ENCODE measurements at regions not wholly inside any gene's neighbourhood (a gene's known extent, or its start where the extent isn't known, plus 50 kb on each side); places are given as distances from the start of the nearest gene placed in this dataset.
"Not testable (repeated sequence)": the region's sequence is repeated elsewhere in the genome, so short reads cannot be mapped to it uniquely, and the experiment has no call there.

- DNase-seq (ENCODE audit: low spot score), result no peak
Measured at GRCh38 chr6:6978731-6979130, 129.0 kb upstream of the RREB1 start.

- no peak for DNase-seq (ENCODE audit: low spot score)
Measured at GRCh38 chr6:6980999-6981597, 126.7 kb upstream of the RREB1 start.

DNA sequence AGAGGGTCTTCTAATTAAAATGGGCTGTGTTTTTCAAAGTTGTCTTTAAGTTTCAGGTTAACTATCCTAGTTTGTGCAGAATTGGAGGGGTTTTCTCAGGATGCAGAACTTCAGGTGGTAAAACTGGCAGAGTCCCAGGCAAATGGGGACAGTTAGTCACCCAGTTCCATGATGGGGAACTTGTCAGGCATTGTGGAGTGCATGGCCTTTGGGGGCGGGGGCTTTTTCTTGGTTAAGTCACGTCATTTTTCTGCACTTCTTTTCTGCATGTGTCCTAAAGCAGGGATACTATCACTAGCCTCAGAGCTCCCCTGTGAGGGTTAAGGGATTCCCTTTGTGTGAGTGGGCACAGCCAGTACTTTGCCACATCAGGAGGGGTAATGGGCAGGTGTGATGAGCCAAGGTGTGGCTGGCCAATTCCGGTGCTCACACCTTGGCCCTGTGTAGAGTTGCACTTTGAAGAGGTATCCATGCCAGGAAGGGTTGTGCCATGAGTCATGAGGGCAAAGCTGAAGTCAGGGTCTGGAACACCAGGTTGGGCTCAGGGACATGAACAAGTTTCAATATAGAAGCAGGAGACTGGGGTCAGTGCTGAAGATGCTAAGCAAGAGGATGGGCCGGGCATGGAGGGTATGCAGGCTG, 126.0 kb upstream of the RREB1 start:
- DNase-seq (ENCODE audit: low spot score), result no peak

DNA sequence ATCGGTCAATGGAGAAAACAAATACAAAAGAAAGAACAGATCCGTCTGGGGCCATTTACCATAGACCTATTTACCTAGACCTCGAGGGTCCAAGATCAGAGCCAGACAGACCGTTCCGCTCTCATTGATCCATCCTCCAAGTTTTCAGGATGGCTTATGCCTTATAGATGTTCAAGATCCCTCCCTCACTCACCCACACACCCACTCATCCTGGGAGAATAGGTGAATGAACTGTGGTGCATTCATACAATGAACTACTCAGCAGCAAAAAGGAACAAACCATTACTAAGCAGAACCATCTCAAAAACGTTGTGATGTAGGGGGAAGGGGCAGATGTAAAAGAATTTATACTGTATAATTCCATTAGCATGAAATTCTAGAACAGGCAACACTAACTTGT, 125.1 kb upstream of the RREB1 start:
- DNase-seq (ENCODE audit: low spot score), result no peak

- DNase-seq (ENCODE audit: low spot score), result no peak
Measured at GRCh38 chr6:6984585-6985366, 123.0 kb upstream of the RREB1 start.

- no peak for DNase-seq (ENCODE audit: low spot score)
Measured at GRCh38 chr6:6986344-6986743, 121.4 kb upstream of the RREB1 start.

- no peak for DNase-seq (ENCODE audit: low spot score)
Measured at GRCh38 chr6:6987749-6988148, 120.0 kb upstream of the RREB1 start.

DNA sequence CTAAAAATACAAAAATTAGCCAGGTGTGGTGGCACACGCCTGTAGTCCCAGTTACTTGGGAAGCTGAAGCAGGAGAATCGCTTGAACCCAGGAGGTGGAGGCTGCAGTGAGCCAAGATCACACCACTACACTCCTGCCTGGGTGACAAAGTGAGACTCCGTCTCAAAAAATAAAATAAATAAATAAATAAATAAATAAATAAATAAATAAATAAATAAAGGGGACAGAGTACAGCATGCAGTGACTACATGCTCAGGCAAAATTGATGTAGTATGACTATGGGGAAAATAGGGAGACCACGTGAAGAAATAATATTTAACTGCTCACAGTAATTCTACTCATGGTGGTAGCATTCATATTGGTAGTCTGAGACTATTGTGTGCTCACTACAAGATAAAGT, 117.7 kb upstream of the RREB1 start:
- DNase-seq (ENCODE audit: low spot score), result not testable (repeated sequence)

- no peak for DNase-seq (ENCODE audit: low spot score)
Measured at GRCh38 chr6:6993503-6994237, 114.1 kb upstream of the RREB1 start.

DNA sequence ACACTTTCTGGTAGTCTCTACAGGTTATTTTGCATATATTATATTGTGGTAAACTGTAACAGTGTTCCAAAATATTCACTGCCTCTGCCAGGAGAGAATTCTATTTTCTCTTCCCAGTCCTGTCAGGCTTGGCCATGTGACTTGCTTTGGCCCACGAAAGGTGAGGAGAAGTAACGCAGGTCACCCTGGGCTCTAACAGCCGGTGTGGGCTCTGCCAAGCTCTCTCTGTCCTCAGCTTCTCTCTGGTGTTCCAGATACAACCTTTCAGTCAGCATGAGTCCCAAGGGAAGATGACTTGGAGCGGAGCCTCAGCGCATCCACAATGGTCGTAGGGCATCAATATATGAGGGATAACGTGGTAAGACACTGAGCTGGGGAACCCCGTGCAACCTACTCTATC, 113.0 kb upstream of the RREB1 start:
- DNase-seq (ENCODE audit: low spot score), result no peak

GRCh38 chr6:6995328-6995727, 112.4 kb upstream of the RREB1 start:
- no peak for DNase-seq (ENCODE audit: low spot score)

- DNase-seq (ENCODE audit: low spot score), result no peak
Measured at GRCh38 chr6:6996124-6996523, 111.6 kb upstream of the RREB1 start.

DNA sequence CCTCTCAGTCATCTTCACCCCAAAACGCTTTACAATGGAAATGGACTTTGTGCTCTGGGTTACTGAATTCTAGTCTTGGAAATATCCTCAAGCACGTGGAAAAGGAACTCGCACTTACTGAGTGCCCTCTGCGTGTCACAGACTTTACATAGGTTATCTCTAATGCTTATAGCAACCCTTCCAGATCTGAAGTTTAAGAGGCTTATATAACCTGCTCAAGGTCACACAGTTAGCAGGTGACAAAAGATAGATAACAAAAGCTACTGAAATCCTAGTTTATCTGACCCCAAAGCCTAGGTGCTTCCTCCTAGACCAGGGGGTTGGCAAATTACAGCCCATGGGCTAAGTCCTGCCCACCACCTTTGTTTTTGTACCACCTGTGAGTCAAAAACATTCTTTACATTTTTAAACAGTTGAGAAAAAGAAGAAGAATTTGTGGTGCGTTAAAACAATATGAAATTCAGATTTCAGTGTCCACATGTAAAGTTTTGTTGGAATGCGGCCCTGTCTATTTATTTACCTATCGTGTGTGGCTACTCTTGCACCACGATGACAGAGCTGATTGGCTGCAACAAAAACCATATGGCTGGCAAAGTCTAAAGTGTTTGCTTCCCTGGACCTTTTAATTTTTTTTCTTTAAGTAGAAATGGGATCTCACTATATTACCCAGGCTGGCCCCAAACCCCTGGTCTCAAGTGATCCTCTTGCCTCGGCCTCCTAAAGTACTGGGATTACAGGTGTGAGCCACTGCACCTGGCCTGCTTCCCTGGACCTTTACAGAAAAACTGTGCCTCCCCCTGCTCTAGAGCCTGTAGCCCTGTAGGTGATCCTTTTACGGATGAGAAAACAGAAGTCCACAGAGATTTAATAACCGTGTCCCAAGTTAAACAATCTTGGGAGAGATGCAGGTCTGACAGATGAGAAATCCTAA, 110.2 kb upstream of the RREB1 start:
- no peak for DNase-seq (ENCODE audit: low spot score)

DNA sequence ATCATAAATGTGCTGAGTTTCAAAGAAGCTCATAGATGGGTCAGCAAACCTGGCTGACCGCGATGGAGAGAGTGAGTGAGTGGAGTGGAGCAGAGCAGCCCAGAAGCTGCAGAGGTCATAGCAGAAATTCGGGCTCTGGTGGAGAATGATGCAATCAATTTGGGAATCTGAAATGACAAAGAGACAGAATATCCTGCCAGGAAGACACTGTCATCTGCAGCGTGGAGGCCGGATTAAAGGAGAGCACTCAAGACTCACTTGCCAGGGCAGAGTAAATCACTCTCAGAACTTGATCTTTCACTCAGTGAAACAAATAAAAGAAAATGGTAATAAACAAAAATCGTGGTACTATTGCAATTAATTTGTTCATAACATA, 109.6 kb upstream of the RREB1 start:
- DNase-seq (ENCODE audit: low spot score), result no peak

DNA sequence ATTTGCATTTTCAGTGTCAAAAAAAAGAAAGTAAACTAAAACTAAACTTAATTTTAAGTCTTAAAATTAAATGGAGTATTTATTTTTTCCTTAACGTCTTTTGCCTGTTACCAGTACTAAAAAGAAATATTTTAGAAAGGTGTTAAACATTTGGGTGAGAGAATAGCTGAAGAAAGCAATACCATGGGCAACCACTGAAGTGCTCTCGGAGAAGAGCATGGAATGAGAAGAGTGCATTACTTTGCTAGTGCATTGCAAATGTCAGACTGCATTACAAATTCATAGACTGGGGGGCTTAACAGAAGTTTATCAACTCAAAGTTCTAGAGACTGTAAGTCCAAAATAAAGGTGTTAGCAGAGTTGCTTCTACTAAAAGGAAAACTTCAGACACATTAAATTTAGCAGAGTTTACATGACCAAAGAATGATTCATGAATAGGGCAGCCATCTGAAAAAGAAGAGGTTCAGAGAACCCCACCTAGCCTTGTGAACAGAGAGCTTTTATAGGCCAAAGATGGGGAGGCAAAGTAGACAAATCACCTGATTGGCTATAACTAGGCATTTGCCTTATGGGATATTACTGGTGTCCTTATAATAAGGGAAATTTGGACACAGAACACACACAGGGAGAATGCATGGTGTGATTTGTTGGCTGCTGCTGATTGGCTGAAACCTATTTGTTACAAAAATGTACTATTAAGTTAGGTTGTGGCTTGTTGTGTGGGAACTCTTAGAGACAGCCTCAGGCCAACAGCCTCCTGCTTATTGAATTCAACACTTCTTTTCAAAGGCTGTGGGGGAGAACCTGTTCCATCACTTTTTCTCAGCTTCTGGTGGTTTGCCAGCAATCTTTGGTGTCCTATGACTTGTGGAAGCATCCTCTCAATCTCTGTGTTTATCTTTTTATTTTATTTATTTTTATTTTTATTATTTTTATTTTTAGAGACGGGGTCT, 106.7 kb upstream of the RREB1 start:
- no peak for DNase-seq (ENCODE audit: low spot score)

DNA sequence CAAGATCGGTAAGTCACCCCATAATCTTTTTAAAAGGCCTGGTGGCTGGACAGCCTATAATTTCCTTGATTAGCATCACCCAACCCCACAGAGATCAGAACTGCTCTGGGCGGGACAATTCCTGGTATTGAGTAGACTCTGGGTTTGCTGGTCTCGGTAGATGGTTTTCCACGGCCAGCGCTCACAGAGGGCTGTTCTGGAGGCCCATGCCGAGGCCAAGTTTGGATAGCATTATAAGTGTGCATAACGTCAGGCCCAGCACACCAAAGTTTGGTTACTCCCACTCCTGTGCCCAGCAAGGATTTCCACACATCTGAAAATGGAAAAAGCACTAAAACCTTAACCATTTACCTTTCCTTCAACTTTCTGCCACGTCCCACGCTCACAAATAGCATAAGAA, 104.7 kb upstream of the RREB1 start:
- DNase-seq (ENCODE audit: low spot score), result no peak

- DNase-seq (ENCODE audit: low spot score), result no peak
Measured at GRCh38 chr6:7004581-7005297, 103.0 kb upstream of the RREB1 start.

GRCh38 chr6:7006515-7007191, 101.1 kb upstream of the RREB1 start:
- DNase-seq (ENCODE audit: low spot score), result no peak

DNA sequence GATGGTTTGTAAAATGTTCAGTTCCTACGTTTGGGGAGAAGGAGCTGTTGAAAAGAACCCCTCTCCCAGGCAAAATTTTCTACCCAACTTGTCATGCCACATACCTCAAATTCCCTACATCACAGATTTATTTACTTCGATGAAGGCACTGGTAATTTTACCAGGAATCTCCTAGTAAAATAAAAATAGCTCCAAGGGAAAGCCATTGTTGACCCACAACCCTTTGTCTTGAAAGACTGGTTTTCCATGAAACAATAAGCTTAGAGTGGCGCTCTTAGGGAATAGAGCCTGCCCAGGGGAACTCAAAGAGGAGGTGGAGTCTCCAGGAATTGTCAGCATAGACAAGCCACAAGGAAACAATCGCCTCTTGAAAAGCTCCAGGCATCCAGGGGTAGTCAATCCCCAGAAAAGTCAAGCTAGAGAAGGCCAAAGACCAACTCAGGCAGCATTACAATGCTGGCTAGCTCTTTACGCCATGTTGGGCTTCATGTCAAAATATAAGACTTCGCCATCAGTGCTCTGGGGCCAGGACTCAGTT, 99.2 kb upstream of the RREB1 start:
- no peak for DNase-seq (ENCODE audit: low spot score)
